ENCODE measurements at regions not wholly inside any gene's neighbourhood (a gene's known extent, or its start where the extent isn't known, plus 50 kb on each side); places are given as distances from the start of the nearest gene placed in this dataset.
"Not testable (repeated sequence)": the region's sequence is repeated elsewhere in the genome, so short reads cannot be mapped to it uniquely, and the experiment has no call there.

- DNase-seq (ENCODE audit: low read depth): peak; percentile 73
- H3K4me3 ChIP-seq (ENCODE audit: low read depth, low read length): no peak overlapping the region
Observed at GRCh38 chr10:28087661-28088351, 88.9 kb upstream of the ODAD2 start.

DNA sequence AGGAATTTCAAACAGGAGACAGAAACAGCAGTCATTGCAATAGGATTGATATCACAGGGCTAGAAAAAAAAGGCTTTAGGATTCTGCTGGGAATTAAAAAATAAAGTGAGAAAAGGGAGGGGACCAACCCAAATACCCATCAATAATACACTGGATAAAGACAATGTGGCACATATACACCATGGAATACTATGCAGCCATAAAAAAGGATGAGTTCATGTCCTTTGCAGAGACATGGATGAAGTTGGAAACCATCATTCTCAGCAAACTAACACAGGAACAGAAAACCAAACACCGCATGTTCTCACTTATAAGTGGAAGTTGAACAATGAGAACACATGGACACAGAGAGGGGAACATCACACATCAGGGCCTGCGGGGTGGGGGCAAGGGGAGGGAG is 86.9 kb upstream of the ODAD2 start:
- not testable (repeated sequence) for H3K4me3 ChIP-seq (ENCODE audit: low read depth, low read length); DNase-seq (ENCODE audit: low read depth)

DNA sequence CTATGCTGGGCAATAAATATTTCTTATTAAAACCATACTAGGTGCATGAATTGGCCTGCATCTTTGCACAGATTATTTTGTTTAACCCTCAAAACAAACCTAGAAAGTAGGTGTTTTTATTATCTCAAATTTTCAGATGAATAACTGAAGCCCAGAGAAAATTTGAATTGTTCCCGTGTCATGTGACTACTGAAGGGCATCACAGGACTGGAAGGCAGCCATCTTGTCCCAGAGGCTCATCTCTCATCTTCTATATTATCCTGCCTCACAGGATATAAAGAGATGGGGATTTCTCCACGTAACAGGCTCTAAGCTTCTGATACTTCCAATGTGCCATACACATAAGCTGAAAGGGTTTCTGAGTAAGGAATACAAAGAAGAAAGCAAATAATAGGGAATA is 84.0 kb upstream of the ODAD2 start:
- no peak overlapping the region for H3K4me3 ChIP-seq (ENCODE audit: low read depth, low read length)

GRCh38 chr10:28082316-28082715 is 83.4 kb upstream of the ODAD2 start:
- DNase-seq (ENCODE audit: low read depth): no peak
- no peak overlapping the region for H3K4me3 ChIP-seq (ENCODE audit: low read depth, low read length)

More for the DNA sequence above, 84.0 kb upstream of the ODAD2 start:
- DNase-seq (ENCODE audit: low read depth): no peak

GRCh38 chr10:28077889-28078288 is 79.0 kb upstream of the ODAD2 start:
- H3K4me3 ChIP-seq (ENCODE audit: low read depth, low read length): no peak overlapping the region
- DNase-seq (ENCODE audit: low read depth): peak; percentile 19

DNA sequence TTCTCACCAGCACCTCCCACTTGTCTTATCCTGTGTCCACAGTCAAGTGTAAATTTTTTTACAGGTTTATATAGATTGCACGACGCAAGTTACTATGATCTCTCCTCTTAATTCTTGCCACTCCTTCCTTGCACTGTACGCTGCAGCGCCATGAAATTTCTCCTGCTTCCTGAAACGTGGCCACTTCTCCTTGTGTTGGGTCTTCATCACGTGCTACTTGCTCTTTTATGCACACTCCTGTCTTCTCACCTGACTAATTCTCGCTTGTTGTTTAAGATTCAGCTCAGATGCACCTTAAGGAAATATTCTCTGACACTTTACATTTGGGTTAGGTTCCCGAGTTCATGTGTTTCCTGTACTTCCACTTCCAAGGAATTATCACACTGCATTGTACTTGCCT is 76.5 kb upstream of the ODAD2 start:
- no peak overlapping the region for H3K4me3 ChIP-seq (ENCODE audit: low read depth, low read length)
- DNase-seq (ENCODE audit: low read depth): no peak

GRCh38 chr10:28072573-28072972 is 73.7 kb upstream of the ODAD2 start:
- no peak for DNase-seq (ENCODE audit: low read depth)
- no peak overlapping the region for H3K4me3 ChIP-seq (ENCODE audit: low read depth, low read length)

DNA sequence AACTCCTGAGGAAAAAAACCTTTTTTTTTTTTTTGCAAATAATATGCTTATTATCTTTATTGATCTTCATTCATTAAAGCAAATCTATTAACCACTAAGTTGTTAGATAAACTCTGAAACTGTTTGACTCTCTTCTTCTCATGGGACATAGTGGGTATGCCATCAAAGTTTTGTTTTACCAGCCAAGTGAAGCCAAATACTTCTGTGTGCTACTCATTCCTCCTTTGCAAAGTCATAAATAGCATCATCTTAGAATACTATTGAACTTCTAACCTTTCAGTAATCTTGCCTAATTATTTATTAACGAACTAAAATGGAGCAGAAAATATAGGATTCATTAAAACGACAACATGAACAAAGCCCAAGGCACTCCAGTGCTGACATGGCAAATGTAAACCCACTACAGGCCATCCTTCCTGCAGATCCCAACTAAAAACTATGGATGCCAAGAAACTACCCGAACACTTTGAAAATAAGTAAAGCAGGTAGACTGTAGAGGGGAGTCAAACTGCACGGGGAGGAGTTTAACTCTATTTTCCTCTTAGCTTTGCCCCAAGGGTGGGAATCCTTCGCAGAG is 61.2 kb upstream of the ODAD2 start:
- no peak for DNase-seq (ENCODE audit: low read depth)
- no peak overlapping the region for H3K4me3 ChIP-seq (ENCODE audit: low read depth, low read length)

DNA sequence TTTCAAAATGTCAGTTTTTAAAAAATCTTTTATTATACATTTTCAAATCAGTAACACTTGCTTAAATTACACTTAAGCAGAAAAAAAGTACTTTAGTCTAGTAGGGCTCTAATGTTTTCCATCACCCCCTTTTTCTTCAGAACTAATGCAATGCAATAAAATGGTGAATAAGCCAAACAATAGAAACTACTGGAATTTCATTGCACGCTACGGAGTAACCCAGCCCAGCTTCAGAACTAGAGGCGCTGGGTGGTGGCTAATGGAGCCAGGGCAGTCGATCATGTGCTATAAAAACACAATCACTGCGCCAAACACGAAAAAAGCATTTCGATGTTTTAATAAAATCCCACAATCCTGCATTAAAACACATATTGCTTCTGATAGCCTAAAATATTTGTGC is 59.9 kb upstream of the ODAD2 start:
- H3K4me3 ChIP-seq (ENCODE audit: low read depth, low read length): no peak overlapping the region
- DNase-seq (ENCODE audit: low read depth): no peak

DNA sequence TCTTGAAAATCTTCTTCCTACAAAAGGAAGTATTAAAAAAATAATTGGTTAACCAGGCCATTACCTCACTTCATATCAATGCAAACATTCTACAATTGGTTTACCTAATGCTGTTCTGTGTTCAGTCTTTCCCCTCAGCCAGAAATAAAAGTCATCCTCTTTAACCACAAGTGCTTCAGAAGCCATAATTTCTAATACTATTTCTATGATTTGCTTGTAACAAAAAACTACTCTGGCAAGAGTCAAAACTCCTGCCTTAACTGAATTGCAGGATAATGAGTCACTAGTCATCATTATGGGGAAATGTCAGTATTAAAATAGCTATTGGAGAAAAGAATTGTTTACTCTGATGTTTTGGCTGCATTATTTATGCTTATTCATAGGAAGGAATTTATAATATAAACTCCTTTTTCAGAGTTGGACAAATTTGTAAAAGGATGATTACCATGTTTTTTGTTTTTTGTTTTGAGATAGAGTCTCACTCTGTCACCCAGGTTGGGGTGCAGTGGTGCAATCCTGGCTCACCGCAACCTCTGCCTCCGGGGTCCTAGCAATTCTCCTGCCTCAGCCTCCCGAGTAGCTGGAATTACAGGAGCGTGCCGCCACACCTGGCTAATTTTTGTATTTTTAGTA is 55.5 kb upstream of the ODAD2 start:
- DNase-seq (ENCODE audit: low read depth): peak; percentile 80
- H3K4me3 ChIP-seq (ENCODE audit: low read depth, low read length): no peak overlapping the region

DNA sequence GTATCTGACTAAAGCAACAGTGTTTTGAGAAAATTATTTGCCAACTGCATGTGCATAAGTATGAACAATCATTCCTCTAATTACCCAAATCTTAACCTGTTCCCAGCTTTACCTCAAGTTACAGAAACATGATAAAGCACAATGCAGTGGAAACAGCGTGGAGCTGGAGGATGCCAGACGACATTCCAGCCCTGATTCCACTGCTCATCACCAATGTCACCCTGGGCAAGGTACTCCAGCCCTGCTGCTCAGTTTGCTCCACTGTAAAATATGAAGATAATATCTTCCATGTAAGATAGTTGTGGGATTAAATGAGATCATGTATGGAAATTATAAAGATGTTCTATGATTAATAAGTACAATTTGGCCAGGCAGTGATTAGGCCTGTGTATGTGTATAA is 50.4 kb upstream of the ODAD2 start:
- H3K4me3 ChIP-seq (ENCODE audit: low read depth, low read length): no peak overlapping the region
- no peak for DNase-seq (ENCODE audit: low read depth)

Data from skeletal muscle cell (primary cell).